ENCODE measurements at regions not wholly inside any gene's neighbourhood (a gene's known extent, or its start where the extent isn't known, plus 50 kb on each side); places are given as distances from the start of the nearest gene placed in this dataset.

GRCh38 chr1:115545791-115546733 is 95.7 kb upstream of the VANGL1 start:
- TF ChIP-seq CTCF (tag by site-specific recombination; IDR thresholded peaks at IDR 0.05) (peak; percentile 47; the same call in 1 of the 2 replicates), ZNF555 (tag by site-specific recombination; conservative IDR thresholded peaks at IDR 0.05) (no peak), PRDM1 (tag by site-specific recombination; IDR thresholded peaks at IDR 0.05) (peak; percentile 71), ZNF138 (tag by site-specific recombination; IDR thresholded peaks at IDR 0.05; ENCODE audit: borderline replicate concordance) (no peak), ZNF24 (tag by site-specific recombination; IDR thresholded peaks at IDR 0.05) (no peak), BCL11A (tag by site-specific recombination; IDR thresholded peaks at IDR 0.05; ENCODE audit: low read depth) (no peak)
